Embryonic facial prominence (tissue), 1 donor: ENCODE measurements at regions not wholly inside any gene's neighbourhood (a gene's known extent, or its start where the extent isn't known, plus 50 kb on each side); places are given as distances from the start of the nearest gene placed in this dataset.
"Not testable (repeated sequence)": the region's sequence is repeated elsewhere in the genome, so short reads cannot be mapped to it uniquely, and the experiment has no call there.

ENCODE experiments used
- DNase-seq: peaks from one replicate; pipeline ENCODE4 v3.0.0-alpha.2; 2016; ENCODE audit errors: extremely low spot score

DNA sequence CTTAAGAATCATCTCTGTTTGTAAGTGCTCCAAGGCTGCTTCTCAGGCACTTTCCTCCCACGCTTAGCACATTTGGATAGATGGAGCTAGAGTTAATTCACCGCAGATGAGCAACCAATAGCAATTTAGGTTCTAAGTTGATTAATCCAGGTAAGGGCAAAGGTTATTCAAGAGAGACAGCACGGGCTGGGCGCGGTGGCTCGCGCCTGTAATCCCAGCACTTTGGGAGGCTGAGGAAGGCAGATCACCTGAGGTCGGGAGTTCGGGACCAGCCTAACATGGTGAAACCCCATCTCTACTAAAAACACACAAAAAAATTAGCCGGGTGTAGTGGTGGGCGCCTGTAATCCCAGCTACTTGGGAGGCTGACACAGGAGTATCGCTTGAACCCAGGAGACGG is 54.5 kb upstream of the UNC13C start:
- not testable (repeated sequence) for DNase-seq

DNA sequence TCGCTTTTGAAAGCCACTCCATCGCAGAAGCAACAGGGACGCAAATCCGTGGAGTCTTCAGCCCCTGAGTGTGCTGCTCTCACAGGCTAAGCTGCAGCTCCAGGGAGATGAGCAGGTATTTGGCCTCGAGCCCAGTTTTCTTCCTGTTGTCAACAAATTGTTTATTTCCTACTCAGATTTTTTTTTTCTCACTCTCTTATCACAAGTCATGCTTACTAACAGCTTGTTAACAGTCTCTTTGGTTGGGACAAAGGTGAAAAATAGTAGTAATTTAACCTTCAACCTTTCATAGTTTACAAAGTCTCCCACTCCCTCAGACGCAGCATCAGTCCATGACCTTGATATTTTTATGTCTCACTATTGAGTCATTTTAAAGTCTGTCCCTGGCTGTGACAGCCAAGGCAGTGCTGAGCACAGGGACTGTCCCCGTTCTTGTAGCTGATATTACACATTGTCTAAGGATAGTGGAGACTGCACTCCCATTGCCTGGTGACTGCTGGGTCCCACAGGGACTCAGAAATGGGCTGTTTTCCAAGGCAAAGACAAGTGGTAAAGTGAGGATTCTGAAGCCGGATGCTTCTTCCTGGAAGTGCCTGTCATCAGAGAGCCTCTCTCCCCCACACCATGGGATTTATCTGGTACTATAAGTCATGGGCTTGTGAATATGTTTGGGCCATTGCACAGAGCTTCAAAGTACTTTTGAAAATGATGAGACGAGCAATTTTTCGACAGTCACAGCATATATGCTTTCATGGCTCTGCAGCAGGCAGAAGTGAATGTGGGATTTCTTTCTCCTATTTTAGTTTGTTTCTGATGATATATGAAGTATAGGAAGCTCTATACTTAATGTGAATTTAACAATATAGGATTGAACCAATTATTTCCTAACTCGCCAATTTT is 59.8 kb upstream of the UNC13C start:
- DNase-seq: no peak

DNA sequence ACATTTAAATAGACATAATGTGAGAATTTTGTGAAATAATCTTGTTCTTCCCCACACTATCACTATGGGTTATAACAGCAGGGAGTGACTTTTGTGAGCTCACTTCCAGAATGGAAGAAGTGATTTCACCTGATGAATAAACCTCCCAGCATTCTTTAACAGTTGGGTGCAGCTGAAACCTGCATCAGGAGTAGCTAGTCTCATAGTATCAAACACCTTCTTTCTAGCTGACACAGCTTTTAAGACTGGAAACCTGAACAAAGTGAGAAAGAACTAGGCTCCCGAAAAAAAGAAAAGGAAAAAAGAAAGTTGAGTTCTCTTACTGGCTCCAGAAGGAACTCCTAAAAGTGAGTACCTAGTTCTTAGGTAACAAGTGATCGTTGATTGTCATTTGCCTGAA is 61.1 kb upstream of the UNC13C start:
- DNase-seq: no peak

DNA sequence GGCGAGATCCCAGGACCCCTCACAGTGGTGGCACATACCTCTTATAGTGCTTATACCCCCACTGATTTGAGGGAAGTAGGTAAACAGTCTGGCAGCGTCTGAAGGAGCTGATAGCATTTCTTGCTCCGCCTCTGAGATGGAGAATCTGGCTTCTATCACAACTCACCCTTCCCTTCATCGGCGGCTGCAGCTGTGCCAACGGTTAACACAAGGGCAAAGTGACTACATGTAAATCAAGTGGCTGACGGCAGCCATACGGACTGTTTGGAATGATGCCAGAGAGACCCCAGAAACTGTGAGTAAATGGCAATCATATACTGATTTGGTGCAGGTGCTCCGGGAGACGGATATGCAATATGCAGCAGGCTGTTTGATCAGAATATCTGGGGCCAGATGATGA is 66.8 kb upstream of the UNC13C start:
- DNase-seq: no peak

DNA sequence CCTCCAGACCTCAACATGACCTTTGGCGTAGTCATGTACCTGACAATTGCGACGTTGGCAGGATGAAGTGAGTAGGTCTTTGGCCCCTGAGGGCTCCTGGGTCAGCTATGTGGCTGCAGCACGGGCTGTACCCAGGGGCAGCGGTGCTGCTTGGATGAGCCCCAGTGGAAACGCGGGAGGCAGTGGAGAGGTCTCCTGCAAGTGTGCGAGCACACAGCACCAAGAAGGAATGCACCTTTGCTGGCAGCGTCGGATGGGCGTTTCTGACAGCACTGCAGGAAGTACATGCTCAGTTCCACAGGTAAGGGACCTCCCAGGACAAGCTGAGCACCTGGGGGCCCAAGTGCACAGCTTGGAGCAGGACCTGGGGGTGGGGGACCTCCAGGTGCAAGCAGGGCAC is 67.4 kb upstream of the UNC13C start:
- DNase-seq: no peak

DNA sequence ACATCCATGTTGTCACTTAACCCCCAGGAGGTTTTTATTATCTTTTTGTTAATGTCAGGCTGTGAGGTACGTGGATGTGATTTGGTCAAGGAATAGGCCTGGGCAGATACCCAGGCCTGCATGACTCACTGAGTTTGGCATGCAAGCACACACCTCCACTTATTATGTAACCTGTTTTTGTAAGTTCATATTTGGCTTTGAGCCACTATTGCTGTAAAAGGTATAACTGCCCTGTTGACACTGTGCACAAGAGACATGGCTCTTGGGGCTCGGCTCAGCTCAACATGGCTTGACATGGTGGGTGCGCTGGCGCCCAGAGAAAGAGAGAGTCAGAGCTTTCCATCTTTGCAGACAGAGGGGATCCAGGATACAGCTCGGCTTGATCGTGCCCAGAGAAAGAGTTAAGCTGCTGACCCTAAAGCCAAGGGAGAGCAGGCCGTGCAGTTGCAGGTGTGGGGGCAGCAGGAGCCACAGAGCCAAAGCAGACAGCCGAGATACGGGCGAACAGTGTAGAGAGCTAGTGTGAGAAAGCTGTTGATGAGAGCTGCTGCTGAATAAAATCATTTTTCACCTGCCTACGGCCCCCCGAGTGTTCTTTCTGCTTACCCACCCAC is 67.9 kb upstream of the UNC13C start:
- no peak for DNase-seq

DNA sequence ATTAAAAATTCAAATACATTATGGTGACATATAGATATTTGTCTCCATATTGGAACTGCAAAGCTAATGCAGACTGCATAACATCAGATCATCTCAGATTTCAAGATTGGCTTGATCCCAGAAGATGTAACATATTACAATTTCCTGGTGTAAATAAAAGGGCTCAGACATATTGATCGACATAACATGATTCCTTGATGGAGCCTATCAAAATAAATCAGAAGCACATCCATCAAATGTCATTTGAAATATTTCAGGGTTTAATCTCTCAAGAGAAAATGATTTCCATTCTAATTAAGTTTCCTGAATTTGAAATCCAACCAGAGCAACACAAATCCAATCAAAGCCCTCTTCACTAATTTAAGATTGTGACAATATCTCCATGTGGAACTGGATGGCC is 75.1 kb upstream of the UNC13C start:
- no peak for DNase-seq

DNA sequence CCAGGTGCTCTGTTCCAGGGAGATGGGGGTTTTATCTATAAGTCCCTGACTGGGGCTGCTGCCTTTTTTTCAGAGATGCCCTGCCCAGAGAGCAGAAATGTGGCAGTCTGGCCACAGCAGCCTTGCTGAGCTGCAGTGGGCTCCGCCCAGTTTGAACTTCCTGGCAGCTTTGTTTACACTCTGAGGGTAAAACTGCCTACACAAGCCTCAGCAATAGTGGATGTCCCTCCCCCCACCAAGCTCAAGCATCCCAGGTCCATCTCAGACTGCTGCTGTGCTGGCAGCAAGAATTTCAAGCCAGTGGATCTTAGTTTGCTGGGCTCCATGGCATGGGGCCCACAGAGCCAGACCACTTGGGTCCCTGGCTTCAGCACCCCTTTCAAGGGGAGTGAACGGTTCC is 84.8 kb upstream of the UNC13C start:
- DNase-seq: not testable (repeated sequence)

DNA sequence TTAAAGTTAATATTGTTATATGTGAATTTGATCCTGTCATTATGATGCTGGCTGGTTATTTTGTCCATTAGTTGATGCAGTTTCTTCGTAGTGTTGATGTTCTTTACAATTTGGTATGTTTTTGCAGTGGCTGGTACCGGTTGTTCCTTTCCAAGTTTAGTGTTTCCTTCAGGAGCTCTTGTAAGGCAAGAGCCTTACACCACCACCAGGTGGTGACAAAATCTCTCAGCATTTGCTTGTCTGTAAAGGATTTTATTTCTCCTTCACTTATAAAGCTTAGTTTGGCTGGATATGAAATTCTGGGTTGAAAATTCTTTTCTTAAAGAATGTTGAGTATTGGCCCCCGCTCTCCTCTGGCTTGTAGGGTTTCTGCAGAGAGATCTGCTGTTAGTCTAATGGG is 86.4 kb upstream of the UNC13C start:
- DNase-seq: not testable (repeated sequence)

DNA sequence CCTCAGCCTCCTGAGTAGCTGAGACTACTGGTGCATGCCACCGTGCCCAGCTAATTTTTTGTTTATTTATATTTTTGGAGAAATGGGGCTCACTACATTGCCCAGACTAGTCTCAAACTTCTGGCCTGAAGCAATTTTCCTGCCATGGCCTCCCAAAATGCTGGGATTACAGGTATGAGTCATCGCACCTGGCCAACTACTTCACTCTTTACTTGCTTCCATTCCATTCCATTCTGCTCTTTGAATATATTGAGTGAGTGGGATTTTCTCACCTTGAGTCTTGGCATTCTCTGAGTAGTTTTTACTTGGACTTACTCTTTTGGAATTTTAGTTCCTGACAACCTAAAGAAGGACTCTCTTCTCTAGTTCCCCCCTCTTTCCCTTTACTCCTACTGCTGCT is 93.8 kb upstream of the UNC13C start:
- no peak for DNase-seq

DNA sequence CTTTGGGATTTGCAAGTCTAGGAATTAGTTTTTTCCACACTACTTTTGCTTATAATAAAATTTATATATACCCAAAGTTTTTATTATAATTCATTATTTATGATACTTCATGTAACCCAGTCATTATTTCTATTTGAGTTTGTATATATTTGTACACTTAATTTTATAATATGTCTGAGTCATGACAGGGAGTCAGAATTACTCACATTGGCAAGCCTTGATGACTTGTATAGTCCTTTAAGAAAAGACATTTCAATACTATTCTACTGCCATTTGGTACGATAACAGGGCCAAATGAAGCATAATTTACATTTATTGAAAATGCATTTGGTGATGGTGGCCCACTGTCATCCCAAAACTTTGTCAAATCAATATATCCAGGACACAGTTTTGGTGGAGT is 95.9 kb upstream of the UNC13C start:
- DNase-seq: no peak

DNA sequence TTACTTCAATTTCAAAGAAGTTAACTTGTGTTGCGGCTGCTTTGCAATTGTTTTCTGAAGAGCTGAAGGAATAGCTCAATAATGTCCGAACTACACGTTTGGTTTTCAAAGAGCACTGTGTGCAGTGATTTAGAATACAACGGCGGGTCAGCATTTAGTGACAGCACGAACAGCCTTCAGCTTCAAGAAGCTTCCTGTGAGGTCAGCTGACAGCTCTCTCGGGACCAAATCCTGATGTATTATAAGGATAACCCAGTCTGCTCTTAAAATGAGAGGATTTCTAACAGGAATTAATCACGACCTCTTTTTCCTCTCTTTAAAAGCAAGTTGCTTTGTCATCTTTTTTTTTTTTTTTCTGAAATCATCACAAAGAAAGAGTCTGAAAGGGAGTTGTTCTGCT is 97.9 kb upstream of the UNC13C start:
- no peak for DNase-seq

DNA sequence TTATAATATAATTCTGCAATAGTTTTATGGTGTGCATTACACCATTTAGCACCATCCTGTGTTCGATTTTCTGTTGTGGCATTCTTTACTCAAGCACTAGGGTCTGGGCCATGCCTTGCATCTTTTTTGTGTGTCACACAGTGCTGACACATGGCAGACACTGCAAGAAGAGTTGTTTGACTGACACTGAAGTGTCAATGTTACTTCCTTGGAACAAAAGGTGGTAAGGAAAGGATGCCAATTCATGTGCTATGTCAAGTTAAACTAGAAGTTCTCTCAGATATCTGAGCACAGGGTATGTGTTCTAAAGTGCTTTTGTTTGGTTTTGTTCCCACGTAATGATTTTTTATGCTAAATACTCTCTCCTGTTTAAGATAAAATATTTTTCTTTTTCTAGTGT is 102.5 kb upstream of the UNC13C start:
- no peak for DNase-seq

DNA sequence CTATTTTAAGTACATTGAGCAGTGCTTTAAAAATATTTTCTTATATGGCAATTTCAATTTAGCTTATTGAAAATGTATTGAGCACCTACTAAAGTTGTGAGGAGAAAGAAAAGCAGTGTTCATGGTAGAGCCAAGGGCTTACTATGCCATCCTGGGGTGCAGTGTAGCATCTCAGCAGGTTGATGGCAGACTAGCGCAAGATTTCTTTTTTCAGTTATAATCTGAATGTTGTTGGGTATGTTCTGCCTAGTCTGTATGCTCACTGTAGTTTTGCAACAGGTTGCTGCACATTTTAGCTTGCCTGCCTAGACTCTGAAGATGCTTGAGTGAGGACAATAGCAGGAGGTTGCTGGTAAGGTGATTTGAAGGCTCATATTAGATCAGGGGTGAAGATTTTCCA is 103.1 kb upstream of the UNC13C start:
- DNase-seq: no peak

DNA sequence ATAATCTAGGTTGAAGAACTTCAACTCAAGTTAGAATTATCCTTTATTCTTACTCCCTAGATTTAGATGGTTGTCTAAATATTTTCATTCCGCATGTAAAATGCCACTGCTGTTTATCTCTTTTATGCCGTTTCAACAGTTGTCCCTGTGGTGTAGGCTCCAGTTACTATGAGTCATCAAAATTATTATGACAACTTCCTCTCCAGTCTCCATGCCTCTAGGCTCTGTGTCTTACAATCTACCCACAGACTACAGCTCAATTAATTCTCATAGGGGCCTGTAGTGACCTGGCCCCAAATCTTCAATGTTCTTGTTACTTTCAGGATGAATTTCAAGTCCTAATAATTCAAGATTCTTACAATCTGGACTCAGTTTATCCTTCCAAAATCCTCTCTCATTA is 105.8 kb upstream of the UNC13C start:
- DNase-seq: no peak

DNA sequence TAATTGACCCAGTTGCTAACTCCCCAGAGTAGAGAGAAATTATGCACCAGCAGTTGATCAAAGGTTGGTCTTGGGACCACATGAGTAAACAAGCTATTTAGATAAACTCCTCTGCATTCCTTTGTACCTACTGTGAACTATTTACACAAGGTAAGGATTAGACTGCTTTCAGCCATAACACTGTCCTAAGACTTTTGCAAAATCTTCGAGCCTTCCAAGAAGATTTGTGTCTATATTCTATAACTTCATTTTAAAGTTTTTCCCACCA is 108.5 kb upstream of the UNC13C start:
- no peak for DNase-seq

DNA sequence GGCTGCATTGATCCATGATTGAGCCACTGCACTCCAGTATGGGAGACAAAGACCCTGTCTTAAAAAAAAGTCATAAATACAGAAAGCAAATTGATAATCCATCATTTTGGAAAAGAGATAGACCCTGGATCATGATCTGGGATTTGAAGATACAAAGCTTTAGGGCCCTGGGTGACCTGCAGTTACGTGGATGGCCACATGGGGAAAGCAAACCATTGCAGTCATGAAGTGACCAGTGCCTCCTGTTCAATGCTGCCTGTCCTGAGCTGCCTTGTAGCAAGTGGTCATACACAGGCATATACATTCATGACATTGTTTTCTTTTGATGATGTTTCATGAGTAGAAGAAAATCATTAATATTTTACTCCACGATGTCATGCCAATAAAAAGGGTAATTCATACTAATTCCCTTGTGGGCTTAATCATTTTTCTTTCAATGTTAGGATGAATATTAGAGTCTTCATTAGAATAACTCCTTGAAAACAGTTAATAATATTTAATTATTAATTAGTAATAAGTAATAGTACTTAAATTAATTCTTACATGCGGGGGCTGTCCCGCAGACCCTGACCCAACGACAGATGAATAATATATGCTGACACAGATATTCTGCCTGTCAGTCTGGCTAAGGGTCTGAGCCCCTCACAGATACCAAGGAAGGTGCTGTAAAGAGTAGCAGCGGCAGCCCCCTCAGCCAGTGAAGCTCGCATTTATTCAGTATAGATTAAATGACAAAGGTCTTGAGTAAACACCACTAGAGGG is 109.0 kb upstream of the UNC13C start:
- no peak for DNase-seq

DNA sequence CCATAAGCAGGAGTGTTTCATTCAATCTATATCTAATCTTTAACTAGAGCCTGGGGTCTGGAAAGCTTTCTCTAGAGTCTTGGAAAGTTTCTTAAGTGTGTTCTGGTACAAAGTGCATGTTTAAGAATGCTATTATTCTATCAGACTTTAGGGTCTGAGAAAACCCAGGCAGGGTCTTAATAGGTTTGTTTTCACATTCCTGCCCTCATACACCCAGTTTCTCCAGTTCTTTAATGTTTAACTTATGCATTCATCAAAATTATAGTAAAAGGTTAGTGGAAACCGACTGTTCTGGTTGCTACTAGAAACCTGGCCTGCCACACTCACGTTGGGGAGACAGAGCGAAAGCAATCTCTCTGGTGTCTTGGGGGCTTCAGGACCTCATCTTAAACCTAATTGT is 102.9 kb upstream of the WDR72 start:
- no peak for DNase-seq

DNA sequence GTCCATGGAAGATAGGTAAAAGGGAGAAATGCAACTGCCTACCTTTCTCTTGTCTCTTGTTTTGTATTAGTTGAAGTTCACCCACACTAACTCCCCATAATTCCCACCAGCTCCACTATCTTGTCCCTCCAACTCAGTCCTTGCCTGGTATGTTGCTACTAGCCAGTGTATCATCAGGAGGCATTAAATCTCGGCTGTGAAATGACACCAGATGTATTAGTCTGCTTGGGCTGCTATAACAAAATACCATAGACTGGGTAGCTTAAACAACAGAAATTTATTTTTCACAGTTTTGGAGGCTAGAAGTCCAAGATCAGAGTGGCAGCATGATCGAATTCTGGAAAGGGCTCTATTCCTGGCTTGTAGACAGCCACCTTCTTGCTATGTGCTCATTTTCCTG is 102.3 kb upstream of the WDR72 start:
- no peak for DNase-seq

DNA sequence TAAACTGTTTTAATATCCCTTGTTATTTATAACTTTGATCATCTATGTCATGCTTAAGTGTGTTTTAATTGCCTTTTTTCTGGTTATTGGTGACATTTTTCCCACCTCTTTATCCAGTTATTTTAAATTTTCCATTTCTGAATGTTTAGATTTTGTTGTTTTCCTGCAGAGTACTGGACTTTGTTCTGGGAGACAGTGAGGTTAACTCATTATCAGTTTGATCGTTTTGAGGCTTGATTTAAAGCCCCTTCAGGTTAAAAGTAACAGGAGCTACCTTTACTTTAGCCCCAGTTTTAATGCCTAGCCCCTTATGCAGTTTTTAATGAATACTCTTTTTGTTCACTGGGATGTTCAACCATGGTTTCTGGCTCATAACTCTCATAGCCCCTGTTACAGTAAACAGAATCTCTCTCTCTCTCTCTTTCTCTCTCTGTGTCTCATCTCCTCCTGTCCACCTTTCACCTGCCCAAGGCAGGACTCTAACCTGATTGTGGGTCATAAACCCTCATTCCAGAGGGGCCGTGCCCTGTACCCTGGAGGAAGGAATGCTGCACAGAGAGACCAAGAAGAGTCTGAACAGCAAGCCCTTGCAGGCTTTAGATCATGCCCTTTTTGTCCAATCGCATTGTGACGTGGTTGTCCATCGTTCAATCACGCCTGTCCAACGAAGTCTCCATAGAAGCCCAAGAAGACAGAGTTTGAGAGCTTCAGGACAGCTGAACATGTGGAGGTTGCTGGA is 91.8 kb upstream of the WDR72 start:
- DNase-seq: no peak

DNA sequence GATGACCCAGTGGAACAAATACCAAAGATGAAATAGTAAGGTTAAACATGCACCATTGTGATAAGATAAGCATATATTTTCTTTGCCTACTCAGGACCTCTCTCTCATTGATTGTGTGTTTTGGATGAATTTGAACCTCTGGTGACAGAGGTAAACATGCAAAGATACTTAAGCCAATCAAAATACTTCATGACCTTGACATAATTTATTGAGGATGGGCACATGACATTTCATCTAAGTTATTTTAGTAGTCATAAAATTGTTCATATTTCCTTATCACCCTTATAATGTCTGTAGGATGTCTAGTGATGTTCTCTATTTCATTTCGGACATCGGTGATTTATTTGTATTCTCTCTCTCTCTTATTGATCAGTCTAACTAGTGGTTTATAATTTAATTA is 88.3 kb upstream of the WDR72 start:
- DNase-seq: no peak

DNA sequence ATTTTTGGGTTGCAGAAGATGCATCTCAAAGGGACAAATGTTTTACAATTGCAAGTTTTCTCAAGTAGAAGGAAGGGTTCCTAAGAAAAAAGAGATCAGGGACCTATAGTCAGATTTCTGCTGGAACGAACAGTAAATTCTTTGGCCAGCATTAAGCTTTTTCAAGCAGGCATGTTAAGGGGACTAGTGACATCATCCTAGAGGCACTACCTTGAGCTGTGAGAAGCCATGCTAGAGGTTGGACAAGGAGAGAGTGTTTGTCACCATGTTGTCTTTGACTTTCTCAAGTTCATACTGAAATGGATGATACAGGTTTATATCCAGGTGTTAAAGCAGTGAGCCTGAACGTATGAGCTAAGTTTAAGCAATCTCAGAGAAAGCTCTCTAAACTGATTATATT is 85.2 kb upstream of the WDR72 start:
- no peak for DNase-seq
